Neural cell (in vitro differentiated cells): ENCODE measurements at regions not wholly inside any gene's neighbourhood (a gene's known extent, or its start where the extent isn't known, plus 50 kb on each side); places are given as distances from the start of the nearest gene placed in this dataset.

ENCODE experiments used
- H2AFZ ChIP-seq: fragments of 200-600, 300-800 bp; sonication (generic), shearing (Covaris generic); 2 replicates; pipeline ENCODE4 v1.6.0; 2014; ENCODE audit warnings: low read depth, mild to moderate bottlenecking, antibody characterized with exemption, low read length, moderate library complexity
- H3F3A ChIP-seq: fragments of 200-600 bp; shearing (Covaris generic); 2 replicates; pipeline ENCODE4 v1.6.1; 2016; ENCODE audit warnings: mild to moderate bottlenecking, moderate library complexity, mixed read lengths, antibody characterized with exemption, low read length; ENCODE audit not compliant: insufficient read depth, poor library complexity, severe bottlenecking
- H3K27ac ChIP-seq: fragments of 200-600, 300-800 bp; sonication (generic), shearing (Covaris generic); 2 replicates; pipeline ENCODE4 v1.5.1; 2014; ENCODE audit warnings: mild to moderate bottlenecking, low read length, moderate library complexity
- H3K27me3 ChIP-seq: fragments of 300-800, 200-600 bp; sonication (generic), shearing (Covaris generic); 2 replicates; pipeline ENCODE4 v1.6.0; 2014; ENCODE audit warnings: mild to moderate bottlenecking, low read depth, low read length, moderate library complexity; ENCODE audit not compliant: insufficient read depth
- H3K36me3 ChIP-seq: fragments of 300-800, 200-600 bp; sonication (generic), shearing (Covaris generic); 2 replicates; pipeline ENCODE4 v1.5.1; 2014; ENCODE audit warnings: mild to moderate bottlenecking, antibody characterized with exemption, low read length, moderate library complexity; ENCODE audit not compliant: insufficient read depth
- H3K4me2 ChIP-seq: fragments of 300-800, 200-600 bp; sonication (generic), shearing (Covaris generic); 2 replicates; pipeline ENCODE4 v1.6.0; 2014; ENCODE audit warnings: mild to moderate bottlenecking, low read length
- H3K4me3 ChIP-seq: fragments of 300-800, 200-600 bp; sonication (generic), shearing (Covaris generic); 2 replicates; pipeline ENCODE4 v1.5.1; 2014; ENCODE audit warnings: mild to moderate bottlenecking, low read length, moderate library complexity
- H3K79me2 ChIP-seq: fragments of 200-600 bp; shearing (Covaris generic); replicated peaks from 2 replicates; pipeline ENCODE4 v1.6.0; 2014; ENCODE audit warnings: mild to moderate bottlenecking, low read length, moderate library complexity; ENCODE audit not compliant: insufficient read depth
- H3K9ac ChIP-seq: fragments of 300-800, 200-600 bp; sonication (generic), shearing (Covaris generic); 2 replicates; pipeline ENCODE4 v1.6.1; 2016; ENCODE audit warnings: mild to moderate bottlenecking, low read length, mixed read lengths
- H3K9me2 ChIP-seq: fragments of 200-600 bp; shearing (Covaris generic); 2 replicates; pipeline ENCODE4 v1.6.1; 2016; ENCODE audit warnings: mild to moderate bottlenecking, low read length, mixed read lengths; ENCODE audit not compliant: insufficient read depth
- H3K9me3 ChIP-seq: fragments of 200-600, 300-800 bp; sonication (generic), shearing (Covaris generic); 2 replicates; pipeline ENCODE4 v1.6.1; 2016; ENCODE audit warnings: mild to moderate bottlenecking, mixed run types, low read length, moderate library complexity, mixed read lengths
- H4K20me1 ChIP-seq: fragments of 200-600 bp; shearing (Covaris generic); 2 replicates; pipeline ENCODE4 v1.6.1; 2016; ENCODE audit warnings: mild to moderate bottlenecking, mixed run types; ENCODE audit not compliant: insufficient read depth
- EP300 ChIP-seq: fragments of 450-650 bp; conservative IDR thresholded peaks from 2 replicates; pipeline ENCODE4 v1.6.1; 2014; ENCODE audit warnings: antibody characterized with exemption, mild to moderate bottlenecking, moderate library complexity; ENCODE audit not compliant: poor library complexity, severe bottlenecking
- EZH2 ChIP-seq: fragments of 200-600, 300-800 bp; shearing (Covaris generic), sonication (generic); IDR thresholded peaks from 2 replicates; pipeline ENCODE4 v1.6.1; 2014; ENCODE audit warnings: antibody characterized with exemption, low read length, borderline replicate concordance, mild to moderate bottlenecking; ENCODE audit not compliant: insufficient read depth, poor library complexity, severe bottlenecking
- MXI1 ChIP-seq: fragments of 450-650 bp; conservative IDR thresholded peaks from 2 replicates; pipeline ENCODE4 v1.6.1; 2014; ENCODE audit warnings: antibody characterized with exemption, mild to moderate bottlenecking; ENCODE audit not compliant: poor library complexity, severe bottlenecking
- POLR2AphosphoS5 ChIP-seq: IDR thresholded peaks from 2 replicates; pipeline ENCODE4 v1.6.1; 2012
- RAD21 ChIP-seq: fragments of 450-650 bp; conservative IDR thresholded peaks from 2 replicates; pipeline ENCODE4 v1.6.1; 2014; ENCODE audit warnings: antibody characterized with exemption, mild to moderate bottlenecking, moderate library complexity
- SMC3 ChIP-seq: fragments of 450-650 bp; conservative IDR thresholded peaks from 2 replicates; pipeline ENCODE4 v1.6.1; 2014; ENCODE audit warnings: antibody characterized with exemption, mild to moderate bottlenecking, moderate library complexity; ENCODE audit not compliant: poor library complexity
- TAF1 ChIP-seq: IDR thresholded peaks from 2 replicates; pipeline ENCODE4 v1.6.1; 2012; ENCODE audit warnings: low read depth
- TF ChIP-seq, protein P1 (sequence below): IDR thresholded peaks from 2 replicates; pipeline ENCODE4 v1.6.1; 2012; ENCODE audit warnings: borderline replicate concordance
- TF ChIP-seq, protein P2 (sequence below): fragments of 450-650 bp; IDR thresholded peaks from 2 replicates; pipeline ENCODE4 v1.5.1; 2014; ENCODE audit warnings: antibody characterized with exemption, mild to moderate bottlenecking, moderate library complexity; ENCODE audit not compliant: poor library complexity, severe bottlenecking

DNA sequence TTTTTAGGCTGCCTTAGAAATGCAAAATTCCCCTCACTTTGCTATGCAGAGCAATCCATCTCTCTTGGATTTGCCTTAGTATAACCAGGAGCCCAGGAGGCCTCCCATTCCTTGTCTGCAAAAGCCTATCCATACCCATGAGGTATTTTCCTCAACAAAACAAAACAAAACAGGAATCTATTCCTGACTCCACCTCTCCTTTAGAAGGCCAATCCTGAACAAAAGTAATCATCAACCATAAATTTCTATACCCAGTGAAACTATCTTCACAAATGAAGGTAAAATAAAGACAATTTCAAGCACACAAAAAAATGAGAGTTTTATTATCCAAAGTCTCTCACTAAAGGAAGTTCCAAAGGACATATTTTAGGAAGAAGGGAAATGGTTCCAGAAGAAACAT, 365.7 kb downstream of the KCNRG start:
- no peaks in the 10 kb centered on the region for H3K36me3 ChIP-seq
- no peaks in the 10 kb centered on the region for H3K79me2 ChIP-seq
- no peak overlapping the region for H2AFZ ChIP-seq
- TF ChIP-seq, protein P1, sequence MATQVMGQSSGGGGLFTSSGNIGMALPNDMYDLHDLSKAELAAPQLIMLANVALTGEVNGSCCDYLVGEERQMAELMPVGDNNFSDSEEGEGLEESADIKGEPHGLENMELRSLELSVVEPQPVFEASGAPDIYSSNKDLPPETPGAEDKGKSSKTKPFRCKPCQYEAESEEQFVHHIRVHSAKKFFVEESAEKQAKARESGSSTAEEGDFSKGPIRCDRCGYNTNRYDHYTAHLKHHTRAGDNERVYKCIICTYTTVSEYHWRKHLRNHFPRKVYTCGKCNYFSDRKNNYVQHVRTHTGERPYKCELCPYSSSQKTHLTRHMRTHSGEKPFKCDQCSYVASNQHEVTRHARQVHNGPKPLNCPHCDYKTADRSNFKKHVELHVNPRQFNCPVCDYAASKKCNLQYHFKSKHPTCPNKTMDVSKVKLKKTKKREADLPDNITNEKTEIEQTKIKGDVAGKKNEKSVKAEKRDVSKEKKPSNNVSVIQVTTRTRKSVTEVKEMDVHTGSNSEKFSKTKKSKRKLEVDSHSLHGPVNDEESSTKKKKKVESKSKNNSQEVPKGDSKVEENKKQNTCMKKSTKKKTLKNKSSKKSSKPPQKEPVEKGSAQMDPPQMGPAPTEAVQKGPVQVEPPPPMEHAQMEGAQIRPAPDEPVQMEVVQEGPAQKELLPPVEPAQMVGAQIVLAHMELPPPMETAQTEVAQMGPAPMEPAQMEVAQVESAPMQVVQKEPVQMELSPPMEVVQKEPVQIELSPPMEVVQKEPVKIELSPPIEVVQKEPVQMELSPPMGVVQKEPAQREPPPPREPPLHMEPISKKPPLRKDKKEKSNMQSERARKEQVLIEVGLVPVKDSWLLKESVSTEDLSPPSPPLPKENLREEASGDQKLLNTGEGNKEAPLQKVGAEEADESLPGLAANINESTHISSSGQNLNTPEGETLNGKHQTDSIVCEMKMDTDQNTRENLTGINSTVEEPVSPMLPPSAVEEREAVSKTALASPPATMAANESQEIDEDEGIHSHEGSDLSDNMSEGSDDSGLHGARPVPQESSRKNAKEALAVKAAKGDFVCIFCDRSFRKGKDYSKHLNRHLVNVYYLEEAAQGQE: no peak
- TF ChIP-seq TAF1 (no peak), EP300 (no peak), EZH2 (no peak), RAD21 (no peak), MXI1 (no peak), SMC3 (no peak), POLR2AphosphoS5 (no peak)
- TF ChIP-seq, protein P2, sequence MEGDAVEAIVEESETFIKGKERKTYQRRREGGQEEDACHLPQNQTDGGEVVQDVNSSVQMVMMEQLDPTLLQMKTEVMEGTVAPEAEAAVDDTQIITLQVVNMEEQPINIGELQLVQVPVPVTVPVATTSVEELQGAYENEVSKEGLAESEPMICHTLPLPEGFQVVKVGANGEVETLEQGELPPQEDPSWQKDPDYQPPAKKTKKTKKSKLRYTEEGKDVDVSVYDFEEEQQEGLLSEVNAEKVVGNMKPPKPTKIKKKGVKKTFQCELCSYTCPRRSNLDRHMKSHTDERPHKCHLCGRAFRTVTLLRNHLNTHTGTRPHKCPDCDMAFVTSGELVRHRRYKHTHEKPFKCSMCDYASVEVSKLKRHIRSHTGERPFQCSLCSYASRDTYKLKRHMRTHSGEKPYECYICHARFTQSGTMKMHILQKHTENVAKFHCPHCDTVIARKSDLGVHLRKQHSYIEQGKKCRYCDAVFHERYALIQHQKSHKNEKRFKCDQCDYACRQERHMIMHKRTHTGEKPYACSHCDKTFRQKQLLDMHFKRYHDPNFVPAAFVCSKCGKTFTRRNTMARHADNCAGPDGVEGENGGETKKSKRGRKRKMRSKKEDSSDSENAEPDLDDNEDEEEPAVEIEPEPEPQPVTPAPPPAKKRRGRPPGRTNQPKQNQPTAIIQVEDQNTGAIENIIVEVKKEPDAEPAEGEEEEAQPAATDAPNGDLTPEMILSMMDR: no peak
- no peak overlapping the region for H3K4me3 ChIP-seq
- no peaks in the 10 kb centered on the region for H3K9me2 ChIP-seq
- H3K27ac ChIP-seq: no peak overlapping the region
- H4K20me1 ChIP-seq: no peaks in the 10 kb centered on the region
- no peak overlapping the region for H3K9ac ChIP-seq
- H3F3A ChIP-seq: no peaks in the 10 kb centered on the region
- no peak overlapping the region for H3K4me2 ChIP-seq
- H3K9me3 ChIP-seq: no peaks in the 10 kb centered on the region
- H3K27me3 ChIP-seq: no peaks in the 10 kb centered on the region

DNA sequence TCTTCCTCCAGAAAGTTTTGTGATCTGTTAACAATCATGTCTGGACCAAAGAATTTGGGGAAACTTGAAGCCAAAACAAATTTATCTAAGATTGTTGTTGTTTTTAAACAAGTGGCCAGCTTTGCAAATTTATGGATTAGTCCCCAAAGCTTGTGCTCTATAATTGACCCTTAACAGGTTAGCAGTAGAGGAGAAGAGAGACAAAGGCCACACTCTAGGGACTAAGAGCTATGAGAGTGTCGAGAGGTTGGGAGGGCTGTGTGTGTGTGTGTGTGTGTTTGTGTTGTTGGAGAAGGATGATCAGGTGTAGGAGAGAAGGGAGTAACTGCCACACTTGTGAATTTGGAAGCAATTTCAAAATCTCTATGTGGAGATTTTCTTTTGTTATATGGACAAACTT, 367.3 kb downstream of the KCNRG start:
- no peak overlapping the region for H3K4me3 ChIP-seq
- H3K9ac ChIP-seq: no peak overlapping the region
- H4K20me1 ChIP-seq: no peaks in the 10 kb centered on the region
- H3K9me2 ChIP-seq: no peaks in the 10 kb centered on the region
- H3K27me3 ChIP-seq: no peaks in the 10 kb centered on the region
- no peaks in the 10 kb centered on the region for H3F3A ChIP-seq
- H3K79me2 ChIP-seq: no peaks in the 10 kb centered on the region
- H2AFZ ChIP-seq: no peak overlapping the region
- no peak overlapping the region for H3K4me2 ChIP-seq
- no peak overlapping the region for H3K27ac ChIP-seq
- H3K9me3 ChIP-seq: no peaks in the 10 kb centered on the region
- no peaks in the 10 kb centered on the region for H3K36me3 ChIP-seq
- no peak for TF ChIP-seq RAD21
- TF ChIP-seq, protein P1: no peak
- no peak for TF ChIP-seq MXI1
- no peak for TF ChIP-seq TAF1
- TF ChIP-seq, protein P2: no peak
- TF ChIP-seq EP300: no peak
- no peak for TF ChIP-seq SMC3
- no peak for TF ChIP-seq POLR2AphosphoS5
